Gastroesophageal sphincter (tissue), 3 donors: ENCODE measurements at regions not wholly inside any gene's neighbourhood (a gene's known extent, or its start where the extent isn't known, plus 50 kb on each side); places are given as distances from the start of the nearest gene placed in this dataset.

ENCODE experiments used
- CTCF ChIP-seq, 4 experiments: fragments of 200-600 bp in 2 of 4; fragments of 450-650 bp in 2 of 4; sonication (generic) in 1 of 4; IDR thresholded peaks; one replicate each; pipeline ENCODE4 v1.5.1; 2017 to 2019; ENCODE audit warnings: antibody characterized with exemption in 4 of 4, mild to moderate bottlenecking in 2 of 4, moderate library complexity in 2 of 4
- EP300 ChIP-seq: sonication (generic); formaldehyde crosslinking; IDR thresholded peaks from one replicate; pipeline ENCODE4 v1.6.1; 2017; ENCODE audit warnings: antibody characterized with exemption, mild to moderate bottlenecking
- POLR2A ChIP-seq, 2 donors: fragments of 450-650 bp; IDR thresholded peaks; one replicate each; pipeline ENCODE4 v1.6.1; 2017; ENCODE audit warnings: antibody characterized with exemption in 2 of 2, mild to moderate bottlenecking in 2 of 2, moderate library complexity in 1 of 2
- POLR2AphosphoS5 ChIP-seq: sonication (generic); formaldehyde crosslinking; IDR thresholded peaks from one replicate; pipeline ENCODE4 v1.6.1; 2017; ENCODE audit warnings: antibody characterized with exemption

GRCh38 chr12:77300811-77301210, 235.4 kb upstream of the E2F7 start:
- TF ChIP-seq CTCF (IDR thresholded peaks at IDR 0.05) (no peak), EP300 (no peak), POLR2A (IDR thresholded peaks at IDR 0.05) (no peak), POLR2AphosphoS5 (no peak)
